ENCODE measurements at regions not wholly inside any gene's neighbourhood (a gene's known extent, or its start where the extent isn't known, plus 50 kb on each side); places are given as distances from the start of the nearest gene placed in this dataset.

DNA sequence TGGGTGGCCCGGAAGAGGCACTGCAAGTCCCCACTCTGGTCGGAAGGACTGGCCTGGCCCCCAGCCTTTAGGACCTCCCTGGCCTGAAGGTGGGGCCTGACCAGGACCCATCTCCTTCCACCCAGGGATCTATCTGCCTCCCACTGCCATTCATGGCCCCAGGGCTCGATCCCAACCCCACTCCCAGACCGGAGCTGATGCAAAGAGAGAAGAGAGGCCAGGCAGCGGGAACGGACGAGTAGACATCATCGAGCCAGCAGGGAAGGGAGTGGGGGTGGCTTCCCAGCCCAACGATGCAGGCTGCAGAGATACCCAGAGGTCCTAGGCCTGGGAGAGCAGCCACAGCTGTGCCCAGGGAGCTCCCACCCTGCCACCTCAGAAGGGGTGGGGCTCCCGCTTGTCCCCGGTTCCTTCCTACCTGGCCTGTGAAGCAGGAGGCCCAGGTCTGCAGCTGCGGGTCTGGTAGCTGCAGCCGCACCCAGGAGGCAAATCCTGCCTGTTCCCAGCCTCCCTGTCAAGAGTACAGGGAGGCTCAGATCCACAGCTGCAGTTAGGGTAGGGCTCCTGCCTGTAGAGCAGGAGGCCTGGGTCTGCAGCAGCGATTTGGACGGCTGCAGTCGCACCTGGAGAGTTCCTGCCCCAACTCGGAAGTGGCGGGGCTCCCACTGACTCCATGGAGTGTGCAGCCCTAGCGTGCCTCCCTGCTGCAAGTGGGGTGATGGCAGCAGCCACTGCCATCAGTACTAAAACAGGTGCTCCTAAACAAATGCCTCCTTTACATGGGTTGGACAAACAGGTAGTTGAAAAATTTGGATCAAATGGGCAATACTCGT lies 1151.0 kb upstream of the PHF14 start:
- H3K27me3 ChIP-seq (ENCODE audit: control insufficient read depth in 2 of 2, insufficient read depth in 1 of 2, low read length in 1 of 2) = no peaks in the 10 kb centered on the region
- H3K4me1 ChIP-seq (ENCODE audit: control insufficient read depth in 2 of 2, insufficient read depth in 2 of 2, low read length in 2 of 2) = no peaks in the 10 kb centered on the region
- no peaks in the 10 kb centered on the region for H3K36me3 ChIP-seq (ENCODE audit: control insufficient read depth in 2 of 2, insufficient read depth in 2 of 2, low read length in 1 of 2)
- WGBS = 91% methylated on average over 20 of the region's 20 CpGs
- H3K9me3 ChIP-seq (ENCODE audit: control insufficient read depth in 2 of 2, insufficient read depth in 1 of 2, low read length in 1 of 2) = peaks cover 0 to 12% of the 10 kb centered on the region in 2 donors
- H3K27ac ChIP-seq (ENCODE audit: low read depth in 1 of 2, low read length in 1 of 2) = no peak overlapping the region
- DNase-seq (ENCODE audit: low read depth in 6 of 9, low spot score in 9 of 9) = no peak
- H3K4me3 ChIP-seq (ENCODE audit: low read length in 2 of 2) = no peak overlapping the region

DNA sequence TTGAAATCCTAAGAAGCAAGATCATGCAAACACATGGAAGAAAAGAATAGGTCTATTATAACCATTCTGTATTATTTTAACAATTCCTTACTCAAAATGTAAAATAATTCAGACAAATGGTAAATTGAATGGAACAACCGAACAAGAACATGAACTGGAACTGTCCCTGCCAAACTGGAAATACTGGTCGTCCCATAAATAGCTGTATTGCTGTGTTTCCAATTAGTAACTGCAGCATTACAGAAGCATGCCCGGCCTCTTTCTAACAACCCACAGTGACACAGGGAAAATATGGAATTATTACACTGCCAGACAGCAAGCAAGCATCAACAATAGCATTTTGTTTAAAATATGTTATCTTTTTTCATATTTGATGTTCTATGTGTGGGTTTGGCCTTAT lies 1138.5 kb upstream of the PHF14 start:
- H3K27me3 ChIP-seq (ENCODE audit: control insufficient read depth in 2 of 2, insufficient read depth in 1 of 2, low read length in 1 of 2) = no peaks in the 10 kb centered on the region
- DNase-seq (ENCODE audit: low read depth in 6 of 9, low spot score in 9 of 9) = no peak
- no peak overlapping the region for H3K4me3 ChIP-seq (ENCODE audit: low read length in 2 of 2)
- no peaks in the 10 kb centered on the region for H3K36me3 ChIP-seq (ENCODE audit: control insufficient read depth in 2 of 2, insufficient read depth in 2 of 2, low read length in 1 of 2)
- H3K4me1 ChIP-seq (ENCODE audit: control insufficient read depth in 2 of 2, insufficient read depth in 2 of 2, low read length in 2 of 2) = no peaks in the 10 kb centered on the region
- WGBS = 93% methylated on average over 3 of the region's 3 CpGs
- no peak overlapping the region for H3K27ac ChIP-seq (ENCODE audit: low read depth in 1 of 2, low read length in 1 of 2)
- no peaks in the 10 kb centered on the region for H3K9me3 ChIP-seq (ENCODE audit: control insufficient read depth in 2 of 2, insufficient read depth in 1 of 2, low read length in 1 of 2)

DNA sequence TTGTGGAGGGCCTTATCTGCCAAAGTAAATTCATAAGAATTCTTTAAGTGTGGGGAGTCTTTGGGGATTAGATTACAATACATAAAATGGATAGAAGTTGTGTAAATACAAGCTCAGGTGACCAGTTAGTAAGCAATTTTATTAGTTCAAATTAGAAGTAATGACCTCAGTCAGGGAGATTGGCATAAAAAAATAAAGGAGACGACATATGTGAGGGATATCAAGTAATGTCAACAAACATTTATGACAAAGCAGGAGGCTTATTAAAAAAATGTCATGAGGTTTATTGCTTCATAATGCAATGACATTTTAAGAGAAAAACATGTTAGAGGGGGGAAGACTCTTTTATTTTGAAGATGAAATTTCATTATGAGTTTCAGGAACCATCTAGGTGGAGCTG lies 1137.0 kb upstream of the PHF14 start:
- no peaks in the 10 kb centered on the region for H3K27me3 ChIP-seq (ENCODE audit: control insufficient read depth in 2 of 2, insufficient read depth in 1 of 2, low read length in 1 of 2)
- no peaks in the 10 kb centered on the region for H3K9me3 ChIP-seq (ENCODE audit: control insufficient read depth in 2 of 2, insufficient read depth in 1 of 2, low read length in 1 of 2)
- H3K36me3 ChIP-seq (ENCODE audit: control insufficient read depth in 2 of 2, insufficient read depth in 2 of 2, low read length in 1 of 2) = no peaks in the 10 kb centered on the region
- WGBS = 92% methylated on average over 1 of the region's 1 CpG
- H3K4me3 ChIP-seq (ENCODE audit: low read length in 2 of 2) = no peak overlapping the region
- DNase-seq (ENCODE audit: low read depth in 6 of 9, low spot score in 9 of 9) = no peak
- H3K27ac ChIP-seq (ENCODE audit: low read depth in 1 of 2, low read length in 1 of 2) = no peak overlapping the region
- no peaks in the 10 kb centered on the region for H3K4me1 ChIP-seq (ENCODE audit: control insufficient read depth in 2 of 2, insufficient read depth in 2 of 2, low read length in 2 of 2)

DNA sequence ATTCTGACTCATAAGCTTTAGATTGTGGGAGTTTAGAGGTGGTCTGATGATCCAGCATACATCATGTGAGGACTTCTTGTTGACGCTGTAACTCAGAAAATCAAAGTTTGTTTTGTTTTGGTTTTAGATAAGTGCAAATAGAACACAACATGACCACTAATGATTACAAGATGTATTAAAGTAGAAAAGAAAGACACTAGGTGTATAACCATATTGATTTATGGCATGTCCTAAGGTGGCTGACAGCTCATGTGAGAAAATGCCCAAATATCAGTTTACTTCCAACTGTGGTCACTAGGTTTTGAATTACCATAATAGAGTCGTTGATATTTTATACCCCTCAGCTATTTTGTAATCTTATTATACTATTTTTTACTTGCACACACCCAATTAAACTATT lies 1131.4 kb upstream of the PHF14 start:
- 85% methylated on average over 2 of the region's 2 CpGs for WGBS
- Histone ChIP-seq H3K4me1 (ENCODE audit: control insufficient read depth in 2 of 2, insufficient read depth in 2 of 2, low read length in 2 of 2) (no peaks in the 10 kb centered on the region), H3K27ac (ENCODE audit: low read depth in 1 of 2, low read length in 1 of 2) (no peak overlapping the region), H3K36me3 (ENCODE audit: control insufficient read depth in 2 of 2, insufficient read depth in 2 of 2, low read length in 1 of 2) (no peaks in the 10 kb centered on the region), H3K27me3 (ENCODE audit: control insufficient read depth in 2 of 2, insufficient read depth in 1 of 2, low read length in 1 of 2) (no peaks in the 10 kb centered on the region), H3K4me3 (ENCODE audit: low read length in 2 of 2) (no peak overlapping the region), H3K9me3 (ENCODE audit: control insufficient read depth in 2 of 2, insufficient read depth in 1 of 2, low read length in 1 of 2) (no peaks in the 10 kb centered on the region)
- DNase-seq (ENCODE audit: low read depth in 6 of 9, low spot score in 9 of 9) = no peak

DNA sequence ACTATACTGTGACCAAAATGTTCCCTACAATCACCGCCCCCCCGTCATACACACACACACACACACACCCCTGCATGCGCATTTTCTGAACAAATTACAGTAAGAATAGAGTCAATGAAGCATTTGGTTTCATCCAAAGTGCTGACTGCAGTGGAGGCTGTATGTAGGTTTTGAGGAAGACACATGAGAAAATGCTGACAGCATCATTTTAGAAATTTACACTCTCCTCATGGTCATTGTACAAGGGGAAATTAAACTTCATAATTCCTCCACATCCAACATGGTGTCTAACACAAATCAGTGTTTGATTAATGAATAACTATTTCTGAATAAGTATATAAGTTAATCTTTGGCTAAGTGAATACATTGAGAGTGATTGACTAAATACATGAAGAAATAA lies 1126.8 kb upstream of the PHF14 start:
- H3K4me1 ChIP-seq (ENCODE audit: control insufficient read depth in 2 of 2, insufficient read depth in 2 of 2, low read length in 2 of 2) = no peaks in the 10 kb centered on the region
- no peak overlapping the region for H3K27ac ChIP-seq (ENCODE audit: low read depth in 1 of 2, low read length in 1 of 2)
- whole genome bisulfite sequencing = 96% methylated on average over 3 of the region's 3 CpGs
- no peaks in the 10 kb centered on the region for H3K36me3 ChIP-seq (ENCODE audit: control insufficient read depth in 2 of 2, insufficient read depth in 2 of 2, low read length in 1 of 2)
- no peak for DNase-seq (ENCODE audit: low read depth in 6 of 9, low spot score in 9 of 9)
- H3K4me3 ChIP-seq (ENCODE audit: low read length in 2 of 2) = no peak overlapping the region
- no peaks in the 10 kb centered on the region for H3K27me3 ChIP-seq (ENCODE audit: control insufficient read depth in 2 of 2, insufficient read depth in 1 of 2, low read length in 1 of 2)
- H3K9me3 ChIP-seq (ENCODE audit: control insufficient read depth in 2 of 2, insufficient read depth in 1 of 2, low read length in 1 of 2) = no peaks in the 10 kb centered on the region

DNA sequence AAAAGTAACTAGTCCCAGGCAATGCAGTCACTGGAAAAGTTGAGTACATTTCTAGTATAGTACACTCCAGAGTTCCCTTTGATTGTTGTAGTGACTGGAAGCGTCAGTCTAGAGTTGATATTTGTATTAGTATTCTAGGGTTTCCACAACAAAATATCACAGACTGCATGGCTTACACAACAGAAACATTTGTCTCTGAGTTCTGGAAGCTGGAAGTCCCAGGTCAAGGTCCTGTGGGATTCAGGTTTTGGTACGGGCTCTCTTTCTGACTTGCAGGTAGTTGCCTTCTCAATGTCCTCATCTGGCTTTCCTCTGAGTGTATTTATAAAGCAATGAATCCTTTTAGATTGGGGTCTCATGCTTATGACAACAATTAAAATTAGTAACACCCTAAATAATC lies 1119.1 kb upstream of the PHF14 start:
- Histone ChIP-seq H3K4me1 (ENCODE audit: control insufficient read depth in 2 of 2, insufficient read depth in 2 of 2, low read length in 2 of 2) (no peaks in the 10 kb centered on the region), H3K4me3 (ENCODE audit: low read length in 2 of 2) (no peak overlapping the region), H3K9me3 (ENCODE audit: control insufficient read depth in 2 of 2, insufficient read depth in 1 of 2, low read length in 1 of 2) (no peaks in the 10 kb centered on the region), H3K36me3 (ENCODE audit: control insufficient read depth in 2 of 2, insufficient read depth in 2 of 2, low read length in 1 of 2) (no peaks in the 10 kb centered on the region), H3K27ac (ENCODE audit: low read depth in 1 of 2, low read length in 1 of 2) (no peak overlapping the region), H3K27me3 (ENCODE audit: control insufficient read depth in 2 of 2, insufficient read depth in 1 of 2, low read length in 1 of 2) (no peaks in the 10 kb centered on the region)
- no peak for DNase-seq (ENCODE audit: low read depth in 6 of 9, low spot score in 9 of 9)
- WGBS = 94% methylated on average over 2 of the region's 2 CpGs

DNA sequence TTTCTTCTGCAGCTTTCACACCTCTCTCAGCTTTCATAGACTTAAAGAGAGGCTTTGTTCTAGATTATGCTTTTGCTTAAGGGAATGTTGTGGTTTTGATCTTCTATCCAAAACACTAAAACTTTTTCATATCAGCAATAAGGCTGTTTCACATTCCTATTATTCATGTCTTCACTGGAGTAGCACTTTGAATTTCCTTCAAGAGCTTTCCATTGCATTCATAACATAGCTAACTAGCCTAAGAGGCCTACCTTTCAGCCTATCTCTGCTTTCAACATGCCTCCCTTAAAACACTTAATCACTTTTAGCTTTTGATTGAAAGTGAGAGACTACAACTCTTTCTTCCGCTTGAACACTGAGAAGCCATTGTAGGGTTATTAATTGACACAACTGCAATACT lies 1117.0 kb upstream of the PHF14 start:
- DNase-seq (ENCODE audit: low read depth in 6 of 9, low spot score in 9 of 9) = no peak
- Histone ChIP-seq H3K4me3 (ENCODE audit: low read length in 2 of 2) (no peak overlapping the region), H3K27ac (ENCODE audit: low read depth in 1 of 2, low read length in 1 of 2) (no peak overlapping the region), H3K9me3 (ENCODE audit: control insufficient read depth in 2 of 2, insufficient read depth in 1 of 2, low read length in 1 of 2) (no peaks in the 10 kb centered on the region), H3K27me3 (ENCODE audit: control insufficient read depth in 2 of 2, insufficient read depth in 1 of 2, low read length in 1 of 2) (no peaks in the 10 kb centered on the region), H3K4me1 (ENCODE audit: control insufficient read depth in 2 of 2, insufficient read depth in 2 of 2, low read length in 2 of 2) (no peaks in the 10 kb centered on the region), H3K36me3 (ENCODE audit: control insufficient read depth in 2 of 2, insufficient read depth in 2 of 2, low read length in 1 of 2) (no peaks in the 10 kb centered on the region)
- 95% methylated on average over 1 of the region's 1 CpG for WGBS

DNA sequence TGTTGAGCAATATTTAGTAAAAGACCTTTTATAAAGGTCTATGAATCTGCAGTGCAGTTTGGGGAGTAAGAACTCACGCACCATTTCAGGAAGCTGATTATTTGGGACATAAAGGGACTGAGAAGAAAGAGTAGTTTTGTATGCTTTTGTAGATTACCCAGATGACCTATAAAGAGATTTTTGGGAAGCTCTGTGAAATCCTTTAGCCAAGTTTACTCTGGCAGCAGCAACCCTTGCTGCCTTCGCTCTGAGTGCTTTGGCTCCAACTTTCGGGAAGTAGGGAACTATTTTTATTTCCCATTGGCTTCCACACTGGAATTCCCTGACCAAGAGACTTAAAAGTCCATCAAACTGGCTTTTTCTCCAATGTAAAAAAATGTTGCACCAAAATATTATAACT lies 1110.1 kb upstream of the PHF14 start:
- Histone ChIP-seq H3K27me3 (ENCODE audit: control insufficient read depth in 2 of 2, insufficient read depth in 1 of 2, low read length in 1 of 2) (no peaks in the 10 kb centered on the region), H3K4me3 (ENCODE audit: low read length in 2 of 2) (no peak overlapping the region), H3K4me1 (ENCODE audit: control insufficient read depth in 2 of 2, insufficient read depth in 2 of 2, low read length in 2 of 2) (no peaks in the 10 kb centered on the region), H3K36me3 (ENCODE audit: control insufficient read depth in 2 of 2, insufficient read depth in 2 of 2, low read length in 1 of 2) (no peaks in the 10 kb centered on the region), H3K27ac (ENCODE audit: low read depth in 1 of 2, low read length in 1 of 2) (no peak overlapping the region), H3K9me3 (ENCODE audit: control insufficient read depth in 2 of 2, insufficient read depth in 1 of 2, low read length in 1 of 2) (no peaks in the 10 kb centered on the region)
- no peak for DNase-seq (ENCODE audit: low read depth in 6 of 9, low spot score in 9 of 9)
- 93% methylated on average over 3 of the region's 3 CpGs for WGBS

DNA sequence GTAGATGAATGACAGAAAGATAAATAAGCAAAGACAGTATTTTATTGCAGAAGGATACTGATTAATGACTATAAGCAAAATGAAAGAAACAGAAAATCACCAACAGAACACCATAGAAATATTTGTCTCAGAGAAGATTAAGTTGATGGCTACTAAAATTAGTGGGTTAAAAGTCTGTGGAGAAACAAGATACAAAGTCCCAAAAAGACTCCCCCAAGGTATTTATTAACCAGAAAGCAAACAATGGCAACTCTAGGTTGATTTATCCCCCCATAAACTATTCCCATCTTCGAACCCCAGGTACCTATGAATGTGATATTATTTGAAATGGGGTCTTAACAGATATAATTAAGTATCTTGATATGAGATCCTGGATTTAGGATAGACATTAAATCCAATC lies 1104.5 kb upstream of the PHF14 start:
- Histone ChIP-seq H3K36me3 (ENCODE audit: control insufficient read depth in 2 of 2, insufficient read depth in 2 of 2, low read length in 1 of 2) (no peaks in the 10 kb centered on the region), H3K4me1 (ENCODE audit: control insufficient read depth in 2 of 2, insufficient read depth in 2 of 2, low read length in 2 of 2) (no peaks in the 10 kb centered on the region), H3K27ac (ENCODE audit: low read depth in 1 of 2, low read length in 1 of 2) (no peak overlapping the region), H3K4me3 (ENCODE audit: low read length in 2 of 2) (no peak overlapping the region), H3K9me3 (ENCODE audit: control insufficient read depth in 2 of 2, insufficient read depth in 1 of 2, low read length in 1 of 2) (no peaks in the 10 kb centered on the region), H3K27me3 (ENCODE audit: control insufficient read depth in 2 of 2, insufficient read depth in 1 of 2, low read length in 1 of 2) (no peaks in the 10 kb centered on the region)
- 73% methylated on average over 1 of the region's 1 CpG for WGBS
- no peak for DNase-seq (ENCODE audit: low read depth in 6 of 9, low spot score in 9 of 9)
